Lower leg skin (tissue), 3 donors: ENCODE measurements at regions not wholly inside any gene's neighbourhood (a gene's known extent, or its start where the extent isn't known, plus 50 kb on each side); places are given as distances from the start of the nearest gene placed in this dataset.

Experiments used
- POLR2A ChIP-seq, 2 donors: fragments of 450-650 bp; IDR thresholded peaks; one replicate each; pipeline ENCODE4 v1.6.1; 2016 to 2017; ENCODE audit warnings: antibody characterized with exemption in 2 of 2, mild to moderate bottlenecking in 1 of 2, moderate library complexity in 1 of 2
- TF ChIP-seq, protein P1 (sequence below), 3 donors: fragments of 450-650 bp; IDR thresholded peaks; one replicate each; pipeline ENCODE4 v1.5.1; 2016; ENCODE audit warnings: antibody characterized with exemption in 3 of 3, mild to moderate bottlenecking in 3 of 3, moderate library complexity in 2 of 3

DNA sequence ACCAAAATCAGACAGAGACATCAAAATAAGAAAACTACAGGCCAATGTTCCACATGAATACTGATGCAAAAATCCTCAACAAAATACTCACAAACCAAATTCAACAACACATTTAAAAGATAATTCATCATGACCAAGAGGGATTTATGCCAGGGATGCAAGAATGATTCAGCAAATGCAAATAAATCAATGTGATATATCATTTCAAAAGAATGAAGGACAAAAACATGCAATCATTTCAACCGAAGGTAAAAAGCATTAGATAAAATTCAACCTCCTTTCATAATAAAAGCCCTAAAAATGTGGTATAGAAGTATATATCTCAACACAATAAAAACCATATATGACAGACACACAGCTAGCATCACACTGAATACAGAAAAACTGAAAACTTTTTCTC, 81.5 kb upstream of the LYPLAL1 start:
- TF ChIP-seq, protein P1, sequence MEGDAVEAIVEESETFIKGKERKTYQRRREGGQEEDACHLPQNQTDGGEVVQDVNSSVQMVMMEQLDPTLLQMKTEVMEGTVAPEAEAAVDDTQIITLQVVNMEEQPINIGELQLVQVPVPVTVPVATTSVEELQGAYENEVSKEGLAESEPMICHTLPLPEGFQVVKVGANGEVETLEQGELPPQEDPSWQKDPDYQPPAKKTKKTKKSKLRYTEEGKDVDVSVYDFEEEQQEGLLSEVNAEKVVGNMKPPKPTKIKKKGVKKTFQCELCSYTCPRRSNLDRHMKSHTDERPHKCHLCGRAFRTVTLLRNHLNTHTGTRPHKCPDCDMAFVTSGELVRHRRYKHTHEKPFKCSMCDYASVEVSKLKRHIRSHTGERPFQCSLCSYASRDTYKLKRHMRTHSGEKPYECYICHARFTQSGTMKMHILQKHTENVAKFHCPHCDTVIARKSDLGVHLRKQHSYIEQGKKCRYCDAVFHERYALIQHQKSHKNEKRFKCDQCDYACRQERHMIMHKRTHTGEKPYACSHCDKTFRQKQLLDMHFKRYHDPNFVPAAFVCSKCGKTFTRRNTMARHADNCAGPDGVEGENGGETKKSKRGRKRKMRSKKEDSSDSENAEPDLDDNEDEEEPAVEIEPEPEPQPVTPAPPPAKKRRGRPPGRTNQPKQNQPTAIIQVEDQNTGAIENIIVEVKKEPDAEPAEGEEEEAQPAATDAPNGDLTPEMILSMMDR (IDR thresholded peaks at IDR 0.05) = no peak
- TF ChIP-seq POLR2A (IDR thresholded peaks at IDR 0.05) = no peak
